ENCODE measurements at regions not wholly inside any gene's neighbourhood (a gene's known extent, or its start where the extent isn't known, plus 50 kb on each side); places are given as distances from the start of the nearest gene placed in this dataset.
A peak's percentile ranks its signal among the peaks of the same experiment; 100 is the strongest.

DNA sequence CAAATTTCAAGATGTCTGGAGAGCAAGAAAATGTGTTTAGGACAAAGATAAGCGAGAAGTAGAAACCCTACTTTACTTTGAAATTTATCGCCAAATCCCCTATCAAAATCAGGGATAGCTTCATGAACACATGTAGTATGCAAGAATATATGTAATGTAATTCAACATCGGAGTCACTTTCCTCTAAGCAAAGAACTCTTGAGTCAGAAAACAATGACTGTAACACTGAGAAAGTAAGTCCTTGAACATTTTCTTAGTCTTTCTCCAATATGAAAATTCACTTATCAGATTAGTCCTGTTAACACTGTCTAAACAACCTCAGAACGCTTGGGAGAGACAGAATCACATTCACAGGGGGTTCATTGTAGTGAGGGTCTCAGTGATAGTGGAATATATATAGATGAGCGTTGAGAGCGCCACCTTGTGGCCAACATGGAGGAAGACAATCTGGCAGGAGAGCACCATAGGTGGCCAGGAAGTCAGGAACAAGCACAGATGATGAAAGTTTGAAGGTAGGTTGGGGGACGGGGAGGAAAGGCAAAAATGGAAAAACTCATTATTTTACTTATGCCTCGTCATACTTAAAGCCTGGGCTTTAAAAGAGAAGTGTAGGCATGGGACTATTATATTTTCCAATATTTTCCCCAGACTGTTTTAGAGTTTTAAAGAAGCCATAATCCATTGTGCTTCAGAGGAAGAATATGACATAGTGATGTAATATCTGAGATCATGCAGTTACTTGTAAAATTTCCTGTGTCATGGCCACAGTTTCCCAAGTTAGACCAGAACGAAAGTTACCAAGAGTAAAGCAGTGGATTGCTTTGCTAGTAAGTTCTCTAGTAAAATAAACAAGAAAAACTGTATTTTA, 115.5 kb upstream of the GNAI1 start:
- no peaks in the 10 kb centered on the region for H3K9me3 ChIP-seq
- H3K27ac ChIP-seq, result no peak overlapping the region
- DNase-seq (ENCODE audit: low spot score in 2 of 2), result no peak
- TF ChIP-seq CTCF (IDR thresholded peaks at IDR 0.05), result peak in 2 of 3 experiments; percentile 41 to 49
- intact Hi-C loops (cut with DNase I), result no loop called here
- no peaks in the 10 kb centered on the region for H3K36me3 ChIP-seq
- no peaks in the 10 kb centered on the region for H3K27me3 ChIP-seq
- no peak overlapping the region for H3K4me3 ChIP-seq
- H3K4me1 ChIP-seq, result no peaks in the 10 kb centered on the region

DNA sequence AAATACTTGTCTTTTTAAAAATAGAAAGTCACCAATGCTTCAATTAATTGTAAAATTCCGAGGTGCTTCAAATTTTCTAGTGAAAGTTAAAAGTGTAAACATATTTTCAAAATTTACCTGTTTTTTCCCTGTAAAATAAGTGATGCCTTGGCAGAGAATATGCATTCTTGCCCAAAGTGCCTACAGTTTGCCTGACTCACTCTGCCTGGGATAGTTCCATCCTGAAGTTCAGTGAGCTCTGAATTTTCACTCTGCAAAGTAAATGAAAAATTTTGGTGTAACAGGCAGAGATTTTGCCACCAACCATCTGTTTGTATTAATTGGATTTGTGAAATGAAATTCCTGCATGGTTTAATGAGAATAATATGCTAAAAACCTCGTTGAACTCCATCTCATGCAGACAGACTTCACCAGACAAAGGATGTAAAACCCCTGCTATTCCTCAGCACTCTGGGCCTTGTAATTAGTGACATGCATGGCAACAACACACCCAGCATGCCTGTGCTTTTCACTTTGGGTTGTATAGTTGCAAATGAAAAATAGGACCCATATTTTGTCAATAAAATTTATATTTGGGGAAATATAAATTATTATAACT, 117.4 kb upstream of the GNAI1 start:
- no peaks in the 10 kb centered on the region for H3K27me3 ChIP-seq
- no peaks in the 10 kb centered on the region for H3K9me3 ChIP-seq
- H3K4me3 ChIP-seq, result no peak overlapping the region
- H3K4me1 ChIP-seq, result no peaks in the 10 kb centered on the region
- no peaks in the 10 kb centered on the region for H3K36me3 ChIP-seq
- no peak for TF ChIP-seq CTCF (IDR thresholded peaks at IDR 0.05)
- no peak overlapping the region for H3K27ac ChIP-seq
- DNase-seq (ENCODE audit: low spot score in 2 of 2), result no peak
- intact Hi-C loops (cut with DNase I), result no loop called here

DNA sequence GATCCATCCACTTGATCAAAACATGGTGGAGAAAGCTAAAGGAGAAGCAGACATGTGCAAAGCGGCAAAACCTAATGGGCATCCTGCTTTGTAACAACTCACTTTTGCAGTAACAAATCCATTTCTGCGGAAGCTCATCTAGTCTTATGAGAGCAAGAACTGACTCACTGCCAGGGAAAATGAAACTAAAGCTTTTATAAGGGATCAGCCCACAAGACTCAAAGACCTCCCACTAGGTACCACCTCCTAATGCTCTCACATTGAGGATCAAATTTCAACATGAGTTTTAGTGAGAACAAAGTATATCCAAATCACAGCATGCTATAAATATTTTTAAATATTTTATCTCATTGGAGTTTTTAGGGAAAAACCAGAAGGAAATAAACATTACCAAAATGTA, 120.1 kb upstream of the GNAI1 start:
- TF ChIP-seq CTCF (IDR thresholded peaks at IDR 0.05), result no peak
- Histone ChIP-seq H3K4me3 (no peak overlapping the region), H3K36me3 (no peaks in the 10 kb centered on the region), H3K9me3 (no peaks in the 10 kb centered on the region), H3K27me3 (no peaks in the 10 kb centered on the region), H3K27ac (no peak overlapping the region), H3K4me1 (no peaks in the 10 kb centered on the region)
- intact Hi-C loops (cut with DNase I), result no loop called here
- DNase-seq (ENCODE audit: low spot score in 2 of 2), result no peak

DNA sequence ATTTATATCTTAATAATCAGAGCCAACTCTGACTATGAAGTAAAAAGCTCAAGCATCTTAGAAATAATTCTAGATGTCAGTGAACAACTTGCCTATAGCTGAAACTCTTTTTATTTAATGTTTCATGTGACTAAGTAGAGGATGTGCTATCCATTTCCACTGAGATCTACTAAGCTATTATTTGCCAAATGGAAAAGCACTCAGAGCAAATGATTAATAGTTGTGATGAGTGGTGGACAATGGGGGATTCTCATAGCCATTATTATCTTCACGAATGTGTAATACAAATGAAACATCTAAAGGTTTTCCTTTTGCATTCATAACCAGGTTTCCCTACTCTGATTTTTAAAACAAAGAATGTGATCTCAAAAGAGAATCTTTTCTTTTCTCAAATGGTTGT, 126.6 kb upstream of the GNAI1 start:
- Histone ChIP-seq H3K4me1 (no peaks in the 10 kb centered on the region), H3K4me3 (no peak overlapping the region), H3K9me3 (no peaks in the 10 kb centered on the region), H3K36me3 (no peaks in the 10 kb centered on the region), H3K27ac (no peak overlapping the region), H3K27me3 (no peaks in the 10 kb centered on the region)
- no peak for TF ChIP-seq CTCF (IDR thresholded peaks at IDR 0.05)
- intact Hi-C loops (cut with DNase I), result no loop called here
- DNase-seq (ENCODE audit: low spot score in 2 of 2), result no peak

- Histone ChIP-seq H3K4me3 (no peak overlapping the region), H3K4me1 (no peaks in the 10 kb centered on the region), H3K36me3 (no peaks in the 10 kb centered on the region), H3K9me3 (no peaks in the 10 kb centered on the region), H3K27ac (no peak overlapping the region), H3K27me3 (no peaks in the 10 kb centered on the region)
- no peak for DNase-seq (ENCODE audit: low spot score in 2 of 2)
- intact Hi-C loops (cut with DNase I), result no loop called here
- TF ChIP-seq CTCF (IDR thresholded peaks at IDR 0.05), result no peak
Measured at GRCh38 chr7:80002865-80003264, 131.8 kb upstream of the GNAI1 start.

All from ascending aorta (tissue), 2 donors.